Stimulated activated CD4-positive, alpha-beta T cell treated with anti-CD3 and anti-CD28 coated beads, Interleukin-12 subunit alpha, Interleukin-12 subunit beta, amount 100 ng/mL, for 48 hours (primary cell): ENCODE measurements at regions not wholly inside any gene's neighbourhood (a gene's known extent, or its start where the extent isn't known, plus 50 kb on each side); places are given as distances from the start of the nearest gene placed in this dataset.
"Not testable (repeated sequence)": the region's sequence is repeated elsewhere in the genome, so short reads cannot be mapped to it uniquely, and the experiment has no call there.

Experiments
- DNase-seq, 3 donors: peaks; one replicate each; pipeline ENCODE4 v3.0.0-alpha.2; 2020; ENCODE audit warnings: low read depth in 2 of 3, low spot score in 1 of 3

- DNase-seq = no peak
These were observed 153.9 kb upstream of the SCN7A start for GRCh38 chr2:166647935-166648334.

GRCh38 chr2:166643980-166644379, 149.9 kb upstream of the SCN7A start:
- DNase-seq = no peak

- DNase-seq = not testable (repeated sequence)
These were observed 147.5 kb upstream of the SCN7A start for GRCh38 chr2:166641516-166641915.

GRCh38 chr2:166637051-166637450, 143.0 kb upstream of the SCN7A start:
- no peak for DNase-seq

- no peak for DNase-seq
These were observed 140.7 kb upstream of the SCN7A start for GRCh38 chr2:166634706-166635105.

GRCh38 chr2:166632616-166633015, 138.6 kb upstream of the SCN7A start:
- no peak for DNase-seq

- DNase-seq = no peak
These were observed 134.6 kb upstream of the SCN7A start for GRCh38 chr2:166628478-166629136.

GRCh38 chr2:166627893-166628292, 133.8 kb upstream of the SCN7A start:
- DNase-seq = no peak

- DNase-seq = no peak
These were observed 131.6 kb upstream of the SCN7A start for GRCh38 chr2:166625670-166626069.

- no peak for DNase-seq
These were observed 120.5 kb upstream of the SCN7A start for GRCh38 chr2:166614503-166614902.

- no peak for DNase-seq
These were observed 120.0 kb upstream of the SCN7A start for GRCh38 chr2:166614029-166614428.

GRCh38 chr2:166613226-166613625, 119.2 kb upstream of the SCN7A start:
- DNase-seq = no peak

GRCh38 chr2:166612214-166612613, 118.2 kb upstream of the SCN7A start:
- no peak for DNase-seq

GRCh38 chr2:166610913-166611305, 116.9 kb upstream of the SCN7A start:
- DNase-seq = no peak

- DNase-seq = no peak
These were observed 116.3 kb upstream of the SCN7A start for GRCh38 chr2:166610180-166610912.

GRCh38 chr2:166609183-166609959, 115.3 kb upstream of the SCN7A start:
- no peak for DNase-seq

- DNase-seq = no peak
These were observed 113.8 kb upstream of the SCN7A start for GRCh38 chr2:166607880-166608279.

GRCh38 chr2:166593403-166593802, 99.4 kb upstream of the SCN7A start:
- DNase-seq = no peak

- no peak for DNase-seq
These were observed 98.7 kb upstream of the SCN7A start for GRCh38 chr2:166592750-166593149.

- DNase-seq = no peak
These were observed 97.2 kb upstream of the SCN7A start for GRCh38 chr2:166591226-166591625.

GRCh38 chr2:166573391-166573790, 79.3 kb upstream of the SCN7A start:
- DNase-seq = no peak

- no peak for DNase-seq
These were observed 78.9 kb upstream of the SCN7A start for GRCh38 chr2:166572937-166573336.
